Endodermal cell (in vitro differentiated cells): ENCODE measurements at regions not wholly inside any gene's neighbourhood (a gene's known extent, or its start where the extent isn't known, plus 50 kb on each side); places are given as distances from the start of the nearest gene placed in this dataset.
A peak's percentile ranks its signal among the peaks of the same experiment; 100 is the strongest.

Experiments
- DNase-seq: peaks from one replicate; pipeline ENCODE4 v3.0.0-alpha.2; 2017
- H3K27ac ChIP-seq: 2 replicates; pipeline ENCODE4 v1.5.1; 2013; ENCODE audit warnings: mild to moderate bottlenecking, low read depth, low read length, moderate library complexity
- H3K27me3 ChIP-seq: 2 replicates; pipeline ENCODE4 v1.6.1; 2013; ENCODE audit warnings: mild to moderate bottlenecking, low read length, moderate library complexity; ENCODE audit not compliant: insufficient read depth, control insufficient read depth, poor library complexity, severe bottlenecking
- H3K36me3 ChIP-seq: 2 replicates; pipeline ENCODE4 v1.7.0; 2013; ENCODE audit warnings: mild to moderate bottlenecking, low read length, moderate library complexity; ENCODE audit not compliant: control insufficient read depth, insufficient read depth
- H3K4me1 ChIP-seq: one replicate; pipeline ENCODE4 v1.7.0; 2013; ENCODE audit warnings: low read length; ENCODE audit not compliant: control insufficient read depth, insufficient read depth
- H3K4me3 ChIP-seq: 2 replicates; pipeline ENCODE4 v1.5.1; 2013; ENCODE audit warnings: mild to moderate bottlenecking, low read length, moderate library complexity
- H3K9ac ChIP-seq: 2 replicates; pipeline ENCODE4 v1.6.1; 2013; ENCODE audit warnings: mild to moderate bottlenecking, low read length, moderate library complexity; ENCODE audit not compliant: poor library complexity, severe bottlenecking; ENCODE audit errors: extremely low read depth
- H3K9me3 ChIP-seq: 2 replicates; pipeline ENCODE4 v1.6.1; 2013; ENCODE audit warnings: mild to moderate bottlenecking, low read length, moderate library complexity; ENCODE audit not compliant: control insufficient read depth
- H3K27ac Mint-ChIP-seq: 2 replicates; pipeline ENCODE4 v1.8.0; 2020; ENCODE audit warnings: mixed read lengths
- H3K27me3 Mint-ChIP-seq: 2 replicates; pipeline ENCODE4 v1.8.0; 2021; ENCODE audit warnings: mild to moderate bottlenecking, mixed read lengths; ENCODE audit not compliant: insufficient read depth
- H3K36me3 Mint-ChIP-seq: 2 replicates; pipeline ENCODE4 v1.8.0; 2020; ENCODE audit warnings: low read depth, mixed read lengths
- H3K4me1 Mint-ChIP-seq: 2 replicates; pipeline ENCODE4 v1.8.0; 2020; ENCODE audit warnings: mixed read lengths
- H3K4me3 Mint-ChIP-seq: 2 replicates; pipeline ENCODE4 v1.8.0; 2020; ENCODE audit warnings: mild to moderate bottlenecking, moderate library complexity, mixed read lengths
- H3K9me3 Mint-ChIP-seq: 2 replicates; pipeline ENCODE4 v1.8.0; 2020; ENCODE audit warnings: mild to moderate bottlenecking, mixed read lengths
- WGBS, 2 experiments: methylation state at CpG; one replicate each; pipeline versions ENCODE4 v1.1.5 to v1.1.7; 2013; ENCODE audit warnings: missing lambda C conversion rate in 2 of 2, mixed read lengths in 1 of 2; ENCODE audit not compliant: insufficient coverage in 1 of 2, insufficient read length in 1 of 2; 5-methylcytosine and 5-hydroxymethylcytosine counted together
- TF ChIP-seq, protein P1 (sequence below): fragments of 200-600 bp; sonication (generic); conservative IDR thresholded peaks from 2 replicates; pipeline ENCODE4 v1.5.0; 2021; ENCODE audit warnings: antibody characterized with exemption, mild to moderate bottlenecking

DNA sequence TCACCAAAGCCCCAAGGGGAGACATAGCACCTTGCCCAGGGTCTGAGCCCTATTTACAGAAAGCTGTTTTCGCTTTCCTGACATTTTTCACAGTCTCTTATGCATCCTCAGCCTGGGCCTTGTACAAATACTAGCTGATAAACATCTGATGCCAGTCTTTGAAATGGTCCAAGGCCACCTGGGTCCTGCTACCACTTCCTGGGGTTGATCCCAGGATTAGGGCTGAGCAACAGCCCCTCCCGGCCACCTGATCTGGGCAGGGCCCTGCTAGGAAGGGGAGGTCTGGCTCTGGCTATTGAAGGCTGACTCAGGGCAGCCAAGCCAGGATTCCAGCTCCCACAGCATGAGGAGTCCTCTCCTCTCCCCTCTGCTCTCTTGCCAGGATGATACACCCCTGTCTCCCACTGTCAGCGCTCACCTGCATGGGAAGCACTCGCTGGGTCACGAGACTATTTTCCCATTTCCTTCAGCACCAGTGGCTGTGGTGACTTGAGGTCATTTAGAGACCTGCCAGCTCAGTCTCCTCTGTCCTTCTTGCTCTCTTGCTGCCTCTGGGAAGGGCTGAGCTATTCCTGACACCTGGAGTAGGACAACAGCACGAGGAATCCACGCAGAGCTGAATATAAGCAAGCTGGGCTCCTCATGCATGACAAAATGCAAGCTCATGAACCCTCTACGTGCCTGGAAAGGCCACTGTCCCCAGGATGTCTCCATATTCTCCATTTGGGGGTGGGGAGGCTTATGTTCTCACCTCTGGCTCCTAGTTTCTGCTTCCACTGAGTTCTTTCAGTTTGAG, 53.0 kb upstream of the LGALSL start:
- H3K9me3 ChIP-seq: no peaks in the 10 kb centered on the region
- no peaks in the 10 kb centered on the region for H3K9me3 Mint-ChIP-seq
- H3K27ac Mint-ChIP-seq: peak overlapping the region; percentile 41
- DNase-seq: peak; percentile 74
- no peaks in the 10 kb centered on the region for H3K36me3 ChIP-seq
- H3K27me3 ChIP-seq: no peaks in the 10 kb centered on the region
- H3K36me3 Mint-ChIP-seq: no peaks in the 10 kb centered on the region
- 73 to 74% methylated on average over 6 to 8 of the region's 8 CpGs for WGBS, 2 experiments
- no peak overlapping the region for H3K27ac ChIP-seq
- H3K4me1 ChIP-seq: peaks cover 31% of the 10 kb centered on the region
- H3K4me3 Mint-ChIP-seq: peak overlapping the region; percentile 6
- TF ChIP-seq, protein P1, sequence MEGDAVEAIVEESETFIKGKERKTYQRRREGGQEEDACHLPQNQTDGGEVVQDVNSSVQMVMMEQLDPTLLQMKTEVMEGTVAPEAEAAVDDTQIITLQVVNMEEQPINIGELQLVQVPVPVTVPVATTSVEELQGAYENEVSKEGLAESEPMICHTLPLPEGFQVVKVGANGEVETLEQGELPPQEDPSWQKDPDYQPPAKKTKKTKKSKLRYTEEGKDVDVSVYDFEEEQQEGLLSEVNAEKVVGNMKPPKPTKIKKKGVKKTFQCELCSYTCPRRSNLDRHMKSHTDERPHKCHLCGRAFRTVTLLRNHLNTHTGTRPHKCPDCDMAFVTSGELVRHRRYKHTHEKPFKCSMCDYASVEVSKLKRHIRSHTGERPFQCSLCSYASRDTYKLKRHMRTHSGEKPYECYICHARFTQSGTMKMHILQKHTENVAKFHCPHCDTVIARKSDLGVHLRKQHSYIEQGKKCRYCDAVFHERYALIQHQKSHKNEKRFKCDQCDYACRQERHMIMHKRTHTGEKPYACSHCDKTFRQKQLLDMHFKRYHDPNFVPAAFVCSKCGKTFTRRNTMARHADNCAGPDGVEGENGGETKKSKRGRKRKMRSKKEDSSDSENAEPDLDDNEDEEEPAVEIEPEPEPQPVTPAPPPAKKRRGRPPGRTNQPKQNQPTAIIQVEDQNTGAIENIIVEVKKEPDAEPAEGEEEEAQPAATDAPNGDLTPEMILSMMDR: no peak
- no peak overlapping the region for H3K4me3 ChIP-seq
- peaks cover 16% of the 10 kb centered on the region for H3K27me3 Mint-ChIP-seq
- no peak overlapping the region for H3K9ac ChIP-seq
- peaks cover 53% of the 10 kb centered on the region for H3K4me1 Mint-ChIP-seq

GRCh38 chr2:64401529-64401880, 52.5 kb upstream of the LGALSL start:
- Histone ChIP-seq H3K9ac (no peak overlapping the region), H3K27ac (no peak overlapping the region), H3K36me3 (no peaks in the 10 kb centered on the region), H3K27me3 (no peaks in the 10 kb centered on the region), H3K4me3 (no peak overlapping the region), H3K9me3 (no peaks in the 10 kb centered on the region), H3K4me1 (peaks cover 31% of the 10 kb centered on the region)
- DNase-seq: peak; percentile 56
- TF ChIP-seq, protein P1: no peak
- Mint-ChIP-seq H3K27ac (peak overlapping the region; percentile 41), H3K4me1 (peaks cover 54% of the 10 kb centered on the region), H3K27me3 (peaks cover 16% of the 10 kb centered on the region), H3K4me3 (peak overlapping the region; percentile 6), H3K9me3 (no peaks in the 10 kb centered on the region), H3K36me3 (no peaks in the 10 kb centered on the region)
- 68 to 83% methylated on average over 2 to 4 of the region's 4 CpGs for whole genome bisulfite sequencing, 2 experiments

GRCh38 chr2:64402876-64403275, 51.1 kb upstream of the LGALSL start:
- Mint-ChIP-seq H3K27me3 (peaks cover 16% of the 10 kb centered on the region), H3K4me1 (peaks cover 55% of the 10 kb centered on the region), H3K36me3 (no peaks in the 10 kb centered on the region), H3K9me3 (no peaks in the 10 kb centered on the region), H3K27ac (no peak overlapping the region), H3K4me3 (no peak overlapping the region)
- Histone ChIP-seq H3K4me1 (peaks cover 31% of the 10 kb centered on the region), H3K27ac (no peak overlapping the region), H3K9me3 (no peaks in the 10 kb centered on the region), H3K4me3 (no peak overlapping the region), H3K9ac (no peak overlapping the region), H3K36me3 (no peaks in the 10 kb centered on the region), H3K27me3 (no peaks in the 10 kb centered on the region)
- TF ChIP-seq, protein P1: peak; percentile 22
- DNase-seq: no peak
- 100% methylated on average over 1 of the region's 1 CpG; no CpG with 5 or more reads in 1 of the 2 experiments for WGBS, 2 experiments
